H1 (cell line): ENCODE measurements at regions not wholly inside any gene's neighbourhood (a gene's known extent, or its start where the extent isn't known, plus 50 kb on each side); places are given as distances from the start of the nearest gene placed in this dataset.

Source experiments
- ATF3 ChIP-seq: IDR thresholded peaks from 2 replicates; pipeline ENCODE4 v1.6.1; 2011; ENCODE audit warnings: low read depth, mild to moderate bottlenecking, low read length; ENCODE audit not compliant: insufficient read depth
- CHD7 ChIP-seq: fragments of 300-600 bp; sonication (generic); IDR thresholded peaks from 2 replicates; pipeline ENCODE4 v1.7.1; 2012; ENCODE audit warnings: low read length, moderate library complexity, mild to moderate bottlenecking, inconsistent platforms; ENCODE audit not compliant: insufficient replicate concordance
- CTCF ChIP-seq, 3 experiments: IDR thresholded peaks; 1 replicate in 2 of 3; 2 replicates in 1 of 3; pipeline versions ENCODE4 v1.5.1 to v1.6.1; 2011; ENCODE audit warnings: low read length in 3 of 3, mild to moderate bottlenecking in 3 of 3, inconsistent platforms in 2 of 3, low read depth in 1 of 3, moderate library complexity in 1 of 3; ENCODE audit not compliant: insufficient read depth in 1 of 3; ENCODE audit errors: control extremely low read depth in 1 of 3
- GTF2F1 ChIP-seq: IDR thresholded peaks from 2 replicates; pipeline ENCODE4 v1.6.1; 2012; ENCODE audit warnings: low read depth, low read length, improper control_type of control experiment, borderline replicate concordance
- HDAC6 ChIP-seq: IDR thresholded peaks from one replicate; pipeline ENCODE4 v1.7.1; 2012; ENCODE audit warnings: low read depth, mild to moderate bottlenecking, inconsistent platforms, low read length, moderate library complexity
- KDM1A ChIP-seq: fragments of 200-600, 300-600 bp; sonication (generic); IDR thresholded peaks from 2 replicates; pipeline ENCODE4 v1.7.1; 2016; ENCODE audit warnings: mild to moderate bottlenecking, low read length, borderline replicate concordance
- RAD21 ChIP-seq, 2 experiments: IDR thresholded peaks in 1 of 2; conservative IDR thresholded peaks in 1 of 2; 2 replicates each; pipeline ENCODE4 v1.6.1; 2011; ENCODE audit warnings: low read depth in 2 of 2, low read length in 2 of 2, improper control_type of control experiment in 1 of 2, inconsistent platforms in 1 of 2, mild to moderate bottlenecking in 1 of 2, moderate library complexity in 1 of 2
- SIN3A ChIP-seq, 2 experiments: IDR thresholded peaks in 1 of 2; conservative IDR thresholded peaks in 1 of 2; 2 replicates each; pipeline ENCODE4 v1.6.1; 2011 to 2012; ENCODE audit warnings: low read length in 2 of 2, improper control_type of control experiment in 1 of 2, low read depth in 1 of 2, mild to moderate bottlenecking in 1 of 2

- TF ChIP-seq CHD7 (no peak), SIN3A (conservative IDR thresholded peaks at IDR 0.05 in 1 of 2, IDR thresholded peaks at IDR 0.05 in 1 of 2; ENCODE audit: low read depth in 1 of 2, low read length in 2 of 2) (no peak), KDM1A (no peak), HDAC6 (no peak), CTCF (IDR thresholded peaks at IDR 0.05; ENCODE audit: control extremely low read depth in 1 of 3, insufficient read depth in 1 of 3, low read depth in 1 of 3, low read length in 3 of 3) (no peak), GTF2F1 (no peak), RAD21 (IDR thresholded peaks at IDR 0.05 in 1 of 2, conservative IDR thresholded peaks at IDR 0.05 in 1 of 2; ENCODE audit: low read depth in 2 of 2, low read length in 2 of 2) (no peak), ATF3 (no peak)
These were observed 60.0 kb upstream of the DCLK2 start (continued) for GRCh38 chr4:150018257-150018656.
